Putamen (tissue), 1 donor: ENCODE measurements at regions not wholly inside any gene's neighbourhood (a gene's known extent, or its start where the extent isn't known, plus 50 kb on each side); places are given as distances from the start of the nearest gene placed in this dataset.

Source experiments
- DNase-seq: peaks from one replicate; pipeline ENCODE4 v3.0.0-alpha.2; 2016; ENCODE audit warnings: low spot score

- DNase-seq, result no peak
These were observed 60.9 kb upstream of the DCBLD2 start for GRCh38 chr3:98962189-98962930.

GRCh38 chr3:98961161-98962155 is 60.0 kb upstream of the DCBLD2 start:
- no peak for DNase-seq

- DNase-seq, result no peak
These were observed 56.2 kb upstream of the DCBLD2 start for GRCh38 chr3:98957681-98958080.

- DNase-seq, result no peak
These were observed 54.5 kb upstream of the DCBLD2 start for GRCh38 chr3:98956008-98956407.

- no peak for DNase-seq
These were observed 53.5 kb upstream of the DCBLD2 start for GRCh38 chr3:98954791-98955604.

GRCh38 chr3:98954242-98954641 is 52.7 kb upstream of the DCBLD2 start:
- DNase-seq, result no peak

GRCh38 chr3:98952404-98952803 is 50.9 kb upstream of the DCBLD2 start:
- DNase-seq, result no peak
